ENCODE measurements at regions not wholly inside any gene's neighbourhood (a gene's known extent, or its start where the extent isn't known, plus 50 kb on each side); places are given as distances from the start of the nearest gene placed in this dataset.

DNA sequence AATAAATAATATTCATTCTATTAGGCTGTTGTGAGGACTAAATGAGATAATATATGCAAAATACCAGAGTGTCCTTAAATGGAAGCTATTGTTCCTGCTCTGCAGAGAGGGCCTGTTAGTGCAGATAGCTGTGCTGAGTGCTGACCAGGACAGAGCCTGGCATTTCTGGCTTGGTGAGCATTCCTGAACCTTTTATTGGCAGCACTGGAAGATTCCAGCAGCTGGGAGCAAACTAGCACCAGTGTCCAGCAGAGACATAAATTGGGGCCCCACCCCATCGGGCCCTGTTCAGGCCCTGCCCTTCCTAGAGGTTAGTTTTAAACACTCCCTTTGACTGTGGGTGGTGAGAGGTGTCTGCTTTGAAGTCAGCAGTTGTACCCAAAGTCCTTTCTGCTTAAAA is 85.9 kb upstream of the GADD45A start:
- Histone ChIP-seq H3K23ac (ENCODE audit: insufficient read length) (no peak overlapping the region), H3K23me2 (ENCODE audit: low read depth, low read length) (no peaks in the 10 kb centered on the region), H3K4me2 (ENCODE audit: insufficient read depth in 1 of 2, low read depth in 2 of 2, low read length in 2 of 2) (no peak overlapping the region), H2AK5ac (ENCODE audit: low read depth, low read length) (no peak overlapping the region), H3K4me3 (ENCODE audit: extremely low read depth in 1 of 4, insufficient read depth in 2 of 4, low read depth in 3 of 4, low read length in 4 of 4) (no peak overlapping the region), H2AFZ (ENCODE audit: low read length) (no peak overlapping the region), H4K91ac (replicated peaks; ENCODE audit: insufficient read length, low read length) (no peak overlapping the region), H3K4ac (replicated peaks; ENCODE audit: insufficient read length, low read depth, low read length) (no peak overlapping the region), H3K36me3 (ENCODE audit: control insufficient read depth in 2 of 4, insufficient read depth in 4 of 4, low read length in 3 of 4) (no peaks in the 10 kb centered on the region), H2BK5ac (ENCODE audit: low read depth, low read length) (no peak overlapping the region), H3K14ac (ENCODE audit: insufficient read length) (no peak overlapping the region), H3K9ac (replicated peaks in 1 of 4; ENCODE audit: extremely low read depth in 1 of 4, low read depth in 3 of 4, low read length in 3 of 4) (no peak overlapping the region), H3K79me1 (ENCODE audit: low read depth, low read length) (no peaks in the 10 kb centered on the region), H4K5ac (ENCODE audit: insufficient read length, low read depth, low read length) (no peak overlapping the region), H2BK12ac (ENCODE audit: low read depth, low read length) (no peak overlapping the region), H2BK15ac (ENCODE audit: low read length) (no peak overlapping the region), H3K27me3 (replicated peaks in 1 of 4; ENCODE audit: control insufficient read depth in 3 of 4, extremely low read depth in 1 of 4, insufficient read depth in 3 of 4, low read length in 3 of 4) (no peaks in the 10 kb centered on the region), H3K27ac (ENCODE audit: low read depth, low read length) (no peak overlapping the region), H2BK20ac (ENCODE audit: low read length) (no peak overlapping the region), H3K56ac (replicated peaks; ENCODE audit: insufficient read length, low read depth, low read length) (no peak overlapping the region), H4K8ac (ENCODE audit: extremely low read depth, insufficient read depth, low read length) (no peak overlapping the region), H3K4me1 (replicated peaks in 1 of 4; ENCODE audit: control insufficient read depth in 3 of 4, insufficient read depth in 4 of 4, low read length in 3 of 4) (peaks cover 0 to 6% (median 6%) of the 10 kb centered on the region in 4 experiments; a peak in 4 of 7 replicates), H3K18ac (ENCODE audit: extremely low read depth, low read length) (no peak overlapping the region), H3K79me2 (ENCODE audit: control insufficient read depth in 1 of 2, insufficient read depth in 2 of 2, low read length in 2 of 2) (no peaks in the 10 kb centered on the region), H4K20me1 (replicated peaks in 1 of 2; ENCODE audit: control insufficient read depth in 1 of 2, insufficient read depth in 2 of 2, low read length in 2 of 2) (no peaks in the 10 kb centered on the region), H3K9me3 (ENCODE audit: insufficient read depth in 2 of 2, low read depth in 1 of 2, low read length in 1 of 2) (no peaks in the 10 kb centered on the region), H2BK120ac (replicated peaks; ENCODE audit: low read depth, low read length) (no peak overlapping the region)
- ChIA-PET CTCF (ENCODE audit: partially characterized antibody) (interaction anchor here (0.9 to 1.9 kb wide), 3 partner anchors 37 to 161 kb away, joined by 3 to 5 read pairs (median 3); no protein-coding TSS in a partner anchor), POLR2A (ENCODE audit: partially characterized antibody) (no interaction called here)
- 83% methylated on average over 1 of the region's 1 CpG; no CpG with 5 or more reads in 1 of the 2 experiments for WGBS, 2 experiments (ENCODE audit: extremely low coverage in 1 of 2, insufficient coverage in 1 of 2, insufficient read length in 1 of 2, insufficient replicate concordance in 2 of 2, low coverage in 1 of 2, low lambda C conversion rate in 2 of 2, missing lambda C conversion rate in 1 of 2)
- DNase-seq (ENCODE audit: low read depth in 1 of 2, low spot score in 2 of 2) = no peak
- FAIRE-seq = no peak
- TF ChIP-seq MAFK (IDR thresholded peaks at IDR 0.05; ENCODE audit: low read depth, low read length) (no peak), JUND (IDR thresholded peaks at IDR 0.05; ENCODE audit: low read length) (no peak), FOSL1 (IDR thresholded peaks at IDR 0.05; ENCODE audit: insufficient read depth, low read depth, low read length) (no peak), TAF1 (IDR thresholded peaks at IDR 0.05; ENCODE audit: low read depth, low read length) (no peak), ZNF274 (IDR thresholded peaks at IDR 0.05; ENCODE audit: borderline replicate concordance, extremely low read depth, low read length) (no peak), RAD21 (IDR thresholded peaks at IDR 0.05 in 1 of 2, conservative IDR thresholded peaks at IDR 0.05 in 1 of 2; ENCODE audit: low read depth in 2 of 2, low read length in 2 of 2) (no peak), CTBP2 (IDR thresholded peaks at IDR 0.05; ENCODE audit: borderline replicate concordance, insufficient read depth, insufficient read length, low read length) (no peak), GABPA (IDR thresholded peaks at IDR 0.05; ENCODE audit: borderline replicate concordance, insufficient read depth, low read length) (no peak), CREB1 (IDR thresholded peaks at IDR 0.05) (no peak)
- TF ChIP-seq, protein P1, sequence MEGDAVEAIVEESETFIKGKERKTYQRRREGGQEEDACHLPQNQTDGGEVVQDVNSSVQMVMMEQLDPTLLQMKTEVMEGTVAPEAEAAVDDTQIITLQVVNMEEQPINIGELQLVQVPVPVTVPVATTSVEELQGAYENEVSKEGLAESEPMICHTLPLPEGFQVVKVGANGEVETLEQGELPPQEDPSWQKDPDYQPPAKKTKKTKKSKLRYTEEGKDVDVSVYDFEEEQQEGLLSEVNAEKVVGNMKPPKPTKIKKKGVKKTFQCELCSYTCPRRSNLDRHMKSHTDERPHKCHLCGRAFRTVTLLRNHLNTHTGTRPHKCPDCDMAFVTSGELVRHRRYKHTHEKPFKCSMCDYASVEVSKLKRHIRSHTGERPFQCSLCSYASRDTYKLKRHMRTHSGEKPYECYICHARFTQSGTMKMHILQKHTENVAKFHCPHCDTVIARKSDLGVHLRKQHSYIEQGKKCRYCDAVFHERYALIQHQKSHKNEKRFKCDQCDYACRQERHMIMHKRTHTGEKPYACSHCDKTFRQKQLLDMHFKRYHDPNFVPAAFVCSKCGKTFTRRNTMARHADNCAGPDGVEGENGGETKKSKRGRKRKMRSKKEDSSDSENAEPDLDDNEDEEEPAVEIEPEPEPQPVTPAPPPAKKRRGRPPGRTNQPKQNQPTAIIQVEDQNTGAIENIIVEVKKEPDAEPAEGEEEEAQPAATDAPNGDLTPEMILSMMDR (IDR thresholded peaks at IDR 0.05; ENCODE audit: control extremely low read depth in 1 of 3, insufficient read depth in 1 of 3, low read depth in 1 of 3, low read length in 3 of 3) = no peak

Measured in H1 (cell line).